HG03520 (cell line): ENCODE measurements at regions not wholly inside any gene's neighbourhood (a gene's known extent, or its start where the extent isn't known, plus 50 kb on each side); places are given as distances from the start of the nearest gene placed in this dataset.

Experiments
- ATAC-seq: cut with Tn5 transposase; IDR thresholded peaks from one replicate; pipeline ENCODE4 v1.9.1; 2021; ENCODE audit warnings: mild to moderate bottlenecking, moderate library complexity; ENCODE audit not compliant: unreplicated experiment

GRCh38 chr6:97572943-97573342 is 289.9 kb upstream of the MMS22L start:
- ATAC-seq = no peak

- no peak for ATAC-seq
These were observed 303.3 kb upstream of the MMS22L start for GRCh38 chr6:97586344-97586743.

- no peak for ATAC-seq
These were observed 308.9 kb upstream of the MMS22L start for GRCh38 chr6:97591955-97592354.

- ATAC-seq = no peak
These were observed 311.8 kb upstream of the MMS22L start for GRCh38 chr6:97594844-97595243.

- ATAC-seq = no peak
These were observed 338.1 kb upstream of the MMS22L start for GRCh38 chr6:97621111-97621510.

GRCh38 chr6:97626671-97627441 is 343.8 kb upstream of the MMS22L start:
- no peak for ATAC-seq

GRCh38 chr6:97629180-97629579 is 346.2 kb upstream of the MMS22L start:
- no peak for ATAC-seq

GRCh38 chr6:97630604-97631003 is 347.6 kb upstream of the MMS22L start:
- no peak for ATAC-seq

GRCh38 chr6:97632341-97632740 is 349.3 kb upstream of the MMS22L start:
- ATAC-seq = no peak

- ATAC-seq = no peak
These were observed 356.7 kb upstream of the MMS22L start for GRCh38 chr6:97639702-97640101.

GRCh38 chr6:97644353-97644752 is 361.3 kb upstream of the MMS22L start:
- ATAC-seq = no peak

GRCh38 chr6:97645757-97646156 is 362.7 kb upstream of the MMS22L start:
- no peak for ATAC-seq

- no peak for ATAC-seq
These were observed 370.1 kb upstream of the MMS22L start for GRCh38 chr6:97653076-97653475.

GRCh38 chr6:97653517-97653916 is 370.5 kb upstream of the MMS22L start:
- no peak for ATAC-seq

- no peak for ATAC-seq
These were observed 371.7 kb upstream of the MMS22L start for GRCh38 chr6:97654674-97655073.

- ATAC-seq = no peak
These were observed 373.2 kb upstream of the MMS22L start for GRCh38 chr6:97656236-97656635.

GRCh38 chr6:97656706-97657350 is 373.8 kb upstream of the MMS22L start:
- no peak for ATAC-seq

GRCh38 chr6:97658090-97658489 is 375.1 kb upstream of the MMS22L start:
- ATAC-seq = no peak

GRCh38 chr6:97663252-97663651 is 380.2 kb upstream of the MMS22L start:
- no peak for ATAC-seq

- no peak for ATAC-seq
These were observed 382.4 kb upstream of the MMS22L start for GRCh38 chr6:97665446-97665845.

GRCh38 chr6:97666889-97667288 is 383.9 kb upstream of the MMS22L start:
- ATAC-seq = no peak

- no peak for ATAC-seq
These were observed 385.7 kb upstream of the MMS22L start for GRCh38 chr6:97668716-97669115.
